ENCODE measurements at regions not wholly inside any gene's neighbourhood (a gene's known extent, or its start where the extent isn't known, plus 50 kb on each side); places are given as distances from the start of the nearest gene placed in this dataset.

GRCh38 chrX:506341-506740 is 119.6 kb upstream of the PPP2R3B start:
- Histone ChIP-seq H3K9me3 (ENCODE audit: insufficient read depth in 2 of 2, low read depth in 1 of 2, low read length in 1 of 2) (no peaks in the 10 kb centered on the region), H2BK20ac (ENCODE audit: low read length) (no peak overlapping the region), H2AFZ (ENCODE audit: low read length) (no peak overlapping the region), H4K91ac (replicated peaks; ENCODE audit: insufficient read length, low read length) (no peak overlapping the region), H3K79me2 (ENCODE audit: control insufficient read depth in 1 of 2, insufficient read depth in 2 of 2, low read length in 2 of 2) (peaks cover 0 to 4% of the 10 kb centered on the region in 2 experiments; a peak in 1 of 4 replicates), H3K56ac (replicated peaks; ENCODE audit: insufficient read length, low read depth, low read length) (no peak overlapping the region), H2BK12ac (ENCODE audit: low read depth, low read length) (no peak overlapping the region), H3K36me3 (ENCODE audit: control insufficient read depth in 2 of 4, insufficient read depth in 4 of 4, low read length in 3 of 4) (no peaks in the 10 kb centered on the region; a peak in 1 of 8 replicates), H3K23me2 (ENCODE audit: low read depth, low read length) (peaks cover 13% of the 10 kb centered on the region), H3K27ac (ENCODE audit: low read depth, low read length) (no peak overlapping the region), H4K8ac (ENCODE audit: extremely low read depth, insufficient read depth, low read length) (no peak overlapping the region), H4K20me1 (replicated peaks in 1 of 2; ENCODE audit: control insufficient read depth in 1 of 2, insufficient read depth in 2 of 2, low read length in 2 of 2) (peaks cover 0 to 6% of the 10 kb centered on the region in 2 experiments), H2BK120ac (replicated peaks; ENCODE audit: low read depth, low read length) (no peak overlapping the region), H3K79me1 (ENCODE audit: low read depth, low read length) (peaks cover 3% of the 10 kb centered on the region; the same call in 1 of the 2 replicates), H3K4me2 (ENCODE audit: insufficient read depth in 1 of 2, low read depth in 2 of 2, low read length in 2 of 2) (no peak overlapping the region), H3K18ac (ENCODE audit: extremely low read depth, low read length) (no peak overlapping the region), H2AK5ac (ENCODE audit: low read depth, low read length) (no peak overlapping the region), H3K4ac (replicated peaks; ENCODE audit: insufficient read length, low read depth, low read length) (no peak overlapping the region), H3K23ac (ENCODE audit: insufficient read length) (no peak overlapping the region), H3K9ac (replicated peaks in 1 of 4; ENCODE audit: extremely low read depth in 1 of 4, low read depth in 3 of 4, low read length in 3 of 4) (no peak overlapping the region), H3K14ac (ENCODE audit: insufficient read length) (no peak overlapping the region), H2BK15ac (ENCODE audit: low read length) (no peak overlapping the region), H4K5ac (ENCODE audit: insufficient read length, low read depth, low read length) (no peak overlapping the region), H3K4me3 (ENCODE audit: extremely low read depth in 1 of 4, insufficient read depth in 2 of 4, low read depth in 3 of 4, low read length in 4 of 4) (no peak overlapping the region), H3K4me1 (replicated peaks in 1 of 4; ENCODE audit: control insufficient read depth in 3 of 4, insufficient read depth in 4 of 4, low read length in 3 of 4) (no peaks in the 10 kb centered on the region; a peak in 1 of 7 replicates), H2BK5ac (ENCODE audit: low read depth, low read length) (no peak overlapping the region), H3K27me3 (replicated peaks in 1 of 4; ENCODE audit: control insufficient read depth in 3 of 4, extremely low read depth in 1 of 4, insufficient read depth in 3 of 4, low read length in 3 of 4) (peaks cover 0 to 13% (median 4%) of the 10 kb centered on the region in 4 experiments; a peak in 4 of 7 replicates)
- CTCF ChIA-PET (ENCODE audit: partially characterized antibody), result no interaction called here
- POLR2A ChIA-PET (ENCODE audit: partially characterized antibody), result no interaction called here
- DNase-seq (ENCODE audit: low read depth in 1 of 2, low spot score in 2 of 2), result no peak
- 73% methylated on average over 8 of the region's 8 CpGs; no CpG with 5 or more reads in 1 of the 2 experiments for WGBS, 2 experiments (ENCODE audit: extremely low coverage in 1 of 2, insufficient coverage in 1 of 2, insufficient read length in 1 of 2, insufficient replicate concordance in 2 of 2, low coverage in 1 of 2, low lambda C conversion rate in 2 of 2, missing lambda C conversion rate in 1 of 2)
- no peak for FAIRE-seq
- no peak for TF ChIP-seq RXRA (IDR thresholded peaks at IDR 0.05; ENCODE audit: insufficient read depth, low read depth, low read length)
- no peak for TF ChIP-seq CREB1 (IDR thresholded peaks at IDR 0.05)
- no peak for TF ChIP-seq JUN (IDR thresholded peaks at IDR 0.05; ENCODE audit: low read depth, low read length)
- no peak for TF ChIP-seq EGR1 (IDR thresholded peaks at IDR 0.05; ENCODE audit: borderline replicate concordance, low read depth, low read length)
- no peak for TF ChIP-seq KDM4A (IDR thresholded peaks at IDR 0.05; ENCODE audit: low read depth, low read length, severe bottlenecking)
- TF ChIP-seq SP2 (IDR thresholded peaks at IDR 0.05; ENCODE audit: low read length), result no peak
- TF ChIP-seq RAD21 (IDR thresholded peaks at IDR 0.05 in 1 of 2, conservative IDR thresholded peaks at IDR 0.05 in 1 of 2; ENCODE audit: low read depth in 2 of 2, low read length in 2 of 2), result no peak
- no peak for TF ChIP-seq ATF3 (IDR thresholded peaks at IDR 0.05; ENCODE audit: insufficient read depth, low read depth, low read length)
- no peak for TF ChIP-seq SIRT6 (IDR thresholded peaks at IDR 0.05; ENCODE audit: low read length)
- TF ChIP-seq BRCA1 (IDR thresholded peaks at IDR 0.05; ENCODE audit: low read depth, low read length), result no peak
- no peak for TF ChIP-seq KDM1A (IDR thresholded peaks at IDR 0.05; ENCODE audit: borderline replicate concordance, low read length)
- no peak for TF ChIP-seq BACH1 (IDR thresholded peaks at IDR 0.05; ENCODE audit: low read length)
- TF ChIP-seq ATF2 (IDR thresholded peaks at IDR 0.05; ENCODE audit: low read length), result no peak
